Amygdala (tissue), 56 donors: ENCODE measurements at regions not wholly inside any gene's neighbourhood (a gene's known extent, or its start where the extent isn't known, plus 50 kb on each side); places are given as distances from the start of the nearest gene placed in this dataset.

Experiments
- DNase-seq, 56 donors: peaks; one replicate each; lab custom pipeline; 2025; lab: John Stamatoyannopoulos, UW

DNA sequence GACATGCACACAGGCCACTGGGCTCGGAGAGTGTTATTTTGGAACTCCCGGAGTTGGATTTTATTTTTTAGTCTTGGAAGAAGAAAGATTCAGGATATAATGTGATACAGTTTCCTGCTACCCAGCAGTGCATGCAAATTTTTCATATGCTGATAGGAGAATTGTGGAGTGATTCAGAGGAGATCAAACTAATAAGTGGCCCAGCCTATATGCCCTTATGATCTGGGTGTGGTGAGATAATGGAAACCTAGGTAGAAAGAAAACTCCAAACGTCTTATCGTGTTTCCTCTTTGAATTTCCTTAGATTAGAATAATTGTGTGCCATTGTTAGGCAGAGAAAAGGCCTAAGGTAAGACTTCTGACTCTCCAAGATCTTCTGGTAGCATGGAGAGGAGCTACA lies 401.2 kb upstream of the BTBD3 start:
- DNase-seq: no peak

GRCh38 chr20:11520596-11520995 lies 397.1 kb upstream of the BTBD3 start:
- no peak for DNase-seq

DNA sequence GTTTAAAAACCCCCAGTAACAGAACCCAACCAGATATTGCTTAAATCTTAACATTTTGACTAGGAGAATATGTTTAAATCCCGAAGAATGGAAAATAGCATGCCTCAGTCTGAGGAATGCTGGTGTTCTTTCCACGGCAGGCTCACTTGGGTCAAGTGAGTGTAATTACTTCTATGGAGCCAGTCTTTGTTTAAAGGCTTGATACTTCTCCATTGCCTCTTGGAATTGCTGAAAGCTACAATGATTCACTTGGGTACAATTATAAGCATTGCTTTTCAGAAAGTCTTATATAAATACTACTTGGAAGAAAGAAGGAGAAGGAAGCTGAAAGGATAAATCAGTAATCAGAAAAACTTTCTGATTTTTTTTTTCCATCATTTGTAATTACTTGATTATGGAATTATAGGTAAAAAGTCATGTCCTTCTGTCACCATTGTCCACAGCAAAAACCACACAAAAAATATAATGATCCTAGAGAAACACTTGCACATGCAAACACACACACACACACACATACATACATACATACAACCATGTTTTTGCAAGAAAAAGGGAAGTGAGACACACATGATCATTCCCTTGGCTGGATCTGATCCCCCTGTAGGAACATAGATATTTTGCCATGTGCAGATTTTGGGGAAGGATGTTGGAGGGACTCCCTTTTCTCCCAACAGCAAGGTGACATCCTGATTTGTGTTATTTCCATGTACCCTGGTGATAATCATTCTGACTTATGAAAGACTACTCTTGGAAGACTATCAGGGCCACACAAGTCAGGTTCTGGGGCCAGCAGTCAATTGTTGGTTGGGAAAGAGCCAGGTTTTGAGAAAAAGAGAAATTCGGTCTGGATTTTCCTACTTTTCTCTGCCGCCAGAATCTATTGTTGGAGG lies 396.0 kb upstream of the BTBD3 start:
- DNase-seq: no peak

- no peak for DNase-seq
Observed at GRCh38 chr20:11522366-11522741, 395.3 kb upstream of the BTBD3 start.

DNA sequence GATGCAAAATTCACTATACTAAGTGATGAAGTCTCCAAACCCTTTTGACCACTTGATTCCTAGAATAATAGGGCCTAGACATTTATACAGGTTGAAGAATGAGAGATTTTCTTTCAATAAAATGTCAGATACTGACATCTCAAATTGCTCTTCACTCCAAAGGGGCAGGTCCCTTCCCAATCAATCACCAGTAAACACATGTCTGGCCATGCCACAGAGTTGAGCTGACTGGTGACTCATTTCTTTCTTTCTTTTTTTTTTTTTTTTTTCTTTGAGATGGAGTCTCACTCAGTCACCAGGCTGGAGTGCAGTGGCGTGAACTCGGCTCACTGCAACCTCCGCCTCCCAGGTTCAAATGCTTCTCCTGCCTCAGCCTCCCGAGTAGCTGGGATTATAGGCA lies 388.6 kb upstream of the BTBD3 start:
- DNase-seq: no peak

GRCh38 chr20:11537032-11537431 lies 380.7 kb upstream of the BTBD3 start:
- DNase-seq: no peak

DNA sequence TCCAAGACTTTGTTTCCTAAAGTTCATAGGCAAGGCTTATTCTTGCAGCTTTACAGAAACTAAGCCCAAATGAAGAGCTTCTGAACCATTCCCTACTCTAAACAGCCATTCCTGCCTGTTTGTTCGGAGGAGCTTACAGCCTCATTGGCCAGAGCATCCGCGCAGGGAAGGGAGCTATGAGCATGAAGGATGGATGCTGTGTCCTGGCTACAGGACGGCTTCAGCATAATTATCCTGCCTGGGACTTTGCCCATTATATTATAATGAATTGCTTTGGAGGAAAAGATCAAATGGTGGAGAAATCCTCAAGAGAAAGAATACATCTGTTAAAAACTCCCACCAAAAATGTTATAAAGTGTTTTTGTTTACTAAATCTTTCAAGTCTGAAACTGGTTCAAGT lies 378.2 kb upstream of the BTBD3 start:
- DNase-seq: no peak

- DNase-seq: no peak
Observed at GRCh38 chr20:11540558-11540957, 377.1 kb upstream of the BTBD3 start.

- no peak for DNase-seq
Observed at GRCh38 chr20:11542645-11543044, 375.0 kb upstream of the BTBD3 start.

DNA sequence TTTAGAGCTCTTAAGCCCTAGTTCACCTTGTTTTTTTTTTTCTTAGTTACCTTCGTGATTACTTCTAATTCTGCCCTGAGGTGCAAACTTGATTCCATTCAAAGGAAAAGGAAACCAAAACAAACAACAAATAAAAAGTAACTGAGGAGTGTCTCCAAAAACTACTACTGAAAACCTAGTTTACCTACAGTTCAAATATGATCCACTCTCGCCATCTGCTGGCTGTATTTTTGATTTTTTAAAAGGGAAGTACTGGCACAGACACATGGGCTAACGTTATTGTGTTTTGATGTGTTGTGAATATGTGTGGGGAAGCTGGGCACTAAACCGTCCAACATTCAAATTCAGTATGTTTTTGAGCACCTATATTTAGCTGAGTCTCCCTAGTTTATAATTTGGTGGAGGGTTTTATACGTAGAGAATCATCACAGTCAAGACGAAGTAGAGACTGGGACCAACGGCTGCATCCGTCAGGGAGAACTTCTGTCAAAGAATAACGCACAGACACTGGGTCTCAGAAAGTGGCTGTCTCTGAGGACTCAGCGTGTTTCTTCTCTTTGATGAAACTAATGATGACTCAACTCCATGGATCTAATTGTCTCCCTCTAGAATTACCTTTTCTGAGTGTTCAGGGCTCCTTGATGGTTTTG lies 373.5 kb upstream of the BTBD3 start:
- DNase-seq: peak in 13 of 56 donors; percentile 2 to 83 (median 19)

- no peak for DNase-seq
Observed at GRCh38 chr20:11546939-11547338, 370.8 kb upstream of the BTBD3 start.

DNA sequence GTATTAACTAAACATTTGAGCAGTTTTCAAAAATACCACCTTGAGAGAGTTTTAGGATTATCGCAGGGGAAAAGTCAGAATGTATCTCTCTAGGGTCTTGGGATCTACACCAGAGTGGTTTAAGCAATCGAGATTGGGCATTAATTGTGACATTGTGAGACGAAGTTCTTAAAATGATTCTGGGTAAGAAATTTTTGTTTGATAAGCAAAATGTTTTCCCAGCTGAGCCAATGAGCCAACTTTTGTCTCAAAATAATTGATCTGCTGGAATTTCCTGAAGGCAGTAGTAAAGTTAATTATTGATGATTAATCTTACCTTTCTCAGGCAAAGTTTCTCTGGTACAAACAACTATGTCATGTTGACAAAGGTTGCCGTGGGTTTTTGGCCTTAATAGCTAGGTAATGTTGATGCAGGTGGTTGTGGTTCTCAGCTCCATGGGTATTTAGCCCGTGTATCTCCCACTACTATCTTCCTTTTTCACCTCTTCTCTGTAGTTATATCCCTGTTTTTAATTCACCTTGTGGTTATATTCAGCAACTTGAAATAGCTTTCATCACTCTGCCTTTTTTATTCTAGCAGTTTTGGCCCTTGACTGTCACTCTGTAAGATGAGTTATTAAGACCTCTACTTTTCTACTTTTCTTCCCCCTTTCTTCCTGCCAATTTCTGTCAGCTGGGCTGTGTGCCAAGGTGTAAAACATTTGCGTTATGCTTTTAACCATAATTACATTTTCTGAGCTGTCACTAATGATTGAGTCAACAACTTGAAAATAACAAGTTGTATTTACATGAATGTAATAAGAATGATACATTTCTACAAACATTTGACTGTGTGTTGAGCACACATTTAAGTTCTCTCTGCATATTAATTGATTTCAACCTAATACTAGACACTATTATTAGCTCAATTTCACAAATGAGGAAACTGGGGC lies 368.3 kb upstream of the BTBD3 start:
- no peak for DNase-seq

DNA sequence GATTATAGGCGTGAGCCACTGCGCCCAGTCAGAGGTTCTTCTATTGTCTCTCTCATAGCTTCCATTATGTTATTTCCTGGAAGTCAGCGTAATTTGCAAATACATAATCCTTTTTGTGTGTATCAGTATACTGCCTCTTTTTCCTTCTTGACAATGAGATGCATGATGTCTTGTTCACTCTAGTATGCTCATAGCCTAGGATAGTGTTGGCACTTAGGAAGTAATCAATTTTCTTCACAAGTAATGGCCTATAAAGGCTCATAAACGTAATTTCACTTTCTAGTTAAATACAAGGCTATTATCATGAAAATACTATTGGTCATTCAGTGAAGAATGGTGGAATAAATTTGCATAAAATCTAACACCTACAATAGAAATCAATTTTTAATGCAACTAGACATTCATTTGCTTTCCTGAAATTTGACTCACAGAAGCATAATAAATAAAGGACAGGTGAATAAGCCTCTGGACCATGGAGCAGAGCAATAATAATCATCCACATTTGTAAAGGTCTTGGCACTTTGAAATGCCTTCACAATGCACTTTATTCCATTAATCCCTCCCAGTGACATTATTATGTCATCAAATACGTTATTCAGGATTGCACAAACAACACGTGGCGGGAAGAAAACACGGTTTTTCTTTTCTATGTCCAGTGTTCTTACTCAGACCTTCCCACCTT lies 366.9 kb upstream of the BTBD3 start:
- DNase-seq: no peak

DNA sequence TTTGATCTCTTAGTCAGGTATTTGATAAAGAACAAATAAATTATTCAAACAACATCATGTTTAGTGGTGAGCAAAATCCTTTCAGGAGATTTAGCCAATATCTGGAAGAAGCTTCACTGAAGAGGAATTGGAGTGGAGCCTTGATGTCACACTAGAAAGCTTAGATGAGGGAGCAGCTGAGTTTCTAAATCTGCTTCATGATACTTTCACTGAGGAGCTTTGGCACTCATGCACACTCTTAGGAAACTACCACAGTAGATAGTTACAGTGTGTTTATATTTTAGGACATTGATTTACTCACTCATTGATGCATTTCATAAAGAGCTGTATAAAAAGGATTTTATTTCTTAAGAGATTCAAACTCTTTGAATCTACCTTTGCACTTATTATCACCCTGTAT lies 366.2 kb upstream of the BTBD3 start:
- DNase-seq: no peak

DNA sequence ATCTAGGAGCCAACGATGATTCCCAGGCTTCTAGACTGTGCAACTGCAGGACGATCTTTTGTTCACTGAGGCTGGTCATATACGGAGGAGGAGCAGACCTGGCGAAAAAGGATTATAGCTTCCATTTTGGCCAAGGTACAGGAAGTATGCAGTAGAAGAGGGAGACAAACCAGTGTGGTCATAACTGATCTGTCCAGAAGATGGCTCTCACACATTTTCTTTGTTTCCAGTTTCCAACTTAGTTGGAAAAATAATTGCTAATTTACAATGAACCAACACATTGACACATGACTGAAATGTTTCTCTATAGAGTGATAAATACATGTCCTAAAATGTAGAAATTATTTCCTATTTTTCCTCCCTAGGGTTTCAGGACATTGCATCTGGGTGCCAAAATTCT lies 364.1 kb upstream of the BTBD3 start:
- DNase-seq: no peak

DNA sequence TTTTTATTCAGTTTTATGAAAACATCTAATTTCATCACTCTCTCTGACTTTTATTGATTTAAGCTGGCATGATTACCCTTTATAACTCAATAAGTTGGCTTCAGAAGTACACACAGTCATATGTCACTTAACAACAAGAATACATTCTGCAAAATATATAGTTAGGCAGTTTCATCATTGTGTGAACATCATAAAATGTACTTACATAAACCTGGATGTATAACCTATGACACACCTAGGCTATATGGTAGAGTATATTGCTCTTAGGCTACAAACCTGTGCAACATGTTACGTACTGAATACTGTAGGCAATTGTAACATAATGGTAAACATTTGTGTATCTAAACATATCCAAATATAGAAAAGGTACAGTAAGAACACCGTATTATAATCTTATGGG lies 362.2 kb upstream of the BTBD3 start:
- DNase-seq: no peak

GRCh38 chr20:11556410-11556809 lies 361.3 kb upstream of the BTBD3 start:
- no peak for DNase-seq

DNA sequence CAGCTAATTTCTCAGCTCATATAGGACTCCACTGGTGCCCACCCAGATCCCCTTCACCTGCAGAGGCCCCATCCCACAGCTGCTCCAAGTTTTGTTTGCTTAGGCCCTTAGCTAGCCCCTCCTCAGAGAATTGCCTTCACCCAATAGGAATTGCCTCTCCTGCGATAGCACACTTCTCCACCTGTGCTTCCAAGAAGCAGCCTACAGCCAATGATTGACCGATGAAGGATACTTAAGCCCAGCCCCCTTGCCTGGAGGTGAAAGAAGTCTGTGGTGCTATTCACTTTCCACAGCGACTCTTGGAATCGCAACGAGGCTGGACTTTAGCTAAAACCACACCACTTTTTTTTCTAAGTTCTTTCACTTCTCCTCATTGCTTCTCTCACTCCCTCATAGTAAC lies 353.2 kb upstream of the BTBD3 start:
- no peak for DNase-seq

DNA sequence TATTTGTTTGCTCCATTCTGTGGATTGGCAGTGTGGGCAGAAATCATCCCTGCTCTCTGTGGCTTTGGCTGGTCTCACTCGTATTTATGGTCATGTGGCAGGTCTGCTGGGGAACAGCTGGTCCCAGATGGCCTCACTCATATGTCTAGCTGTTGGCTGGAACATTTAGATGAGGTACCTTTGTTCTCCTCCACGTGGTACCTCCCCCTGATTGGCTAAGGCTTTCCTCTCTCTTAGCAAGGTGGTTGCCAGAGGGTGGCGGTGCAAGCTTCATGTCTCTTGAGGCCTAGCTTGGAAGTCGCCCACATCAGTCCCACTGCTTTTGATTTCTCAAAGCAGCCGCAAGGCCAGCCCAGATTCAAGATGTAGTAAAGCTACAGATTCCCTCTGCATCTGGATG lies 348.5 kb upstream of the BTBD3 start:
- no peak for DNase-seq

GRCh38 chr20:11573507-11573906 lies 344.2 kb upstream of the BTBD3 start:
- no peak for DNase-seq

GRCh38 chr20:11581271-11581670 lies 336.4 kb upstream of the BTBD3 start:
- DNase-seq: no peak
